ENCODE measurements at regions not wholly inside any gene's neighbourhood (a gene's known extent, or its start where the extent isn't known, plus 50 kb on each side); places are given as distances from the start of the nearest gene placed in this dataset.

DNA sequence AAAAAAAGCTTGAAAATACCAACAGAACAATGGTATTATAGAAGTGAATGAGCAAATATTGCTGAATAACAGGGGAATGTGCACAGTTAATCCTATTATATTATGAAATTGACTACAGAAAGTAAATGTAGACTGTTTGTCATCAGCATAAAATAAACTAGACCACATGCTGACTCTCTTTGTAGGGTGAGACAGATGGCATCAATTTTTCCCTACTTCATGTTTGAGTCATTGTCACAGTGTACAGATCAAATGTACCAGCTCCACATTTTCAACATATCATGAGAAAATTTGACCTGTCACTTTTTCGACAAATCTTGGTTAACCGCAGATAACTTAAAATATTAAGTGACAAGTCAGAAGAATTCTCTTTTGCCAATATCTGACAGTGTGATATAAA is 421.0 kb downstream of the RPL10L start:
- CTCF ChIA-PET: interaction anchor here (0.7 kb wide), 1 partner anchor 328 kb away, joined by 3 read pairs; no protein-coding TSS in a partner anchor
- TF ChIP-seq IKZF3 (tag by site-specific recombination; IDR thresholded peaks at IDR 0.05) (no peak), ZNF202 (tag by site-specific recombination; IDR thresholded peaks at IDR 0.05; ENCODE audit: borderline replicate concordance) (no peak), ZNF248 (tag by site-specific recombination; IDR thresholded peaks at IDR 0.05) (no peak), ZNF114 (tag by site-specific recombination; IDR thresholded peaks at IDR 0.05) (no peak), ZNF843 (tag by site-specific recombination; IDR thresholded peaks at IDR 0.05) (no peak), ZNF426 (tag by site-specific recombination; IDR thresholded peaks at IDR 0.05) (no peak), ZFHX2 (tag by site-specific recombination; conservative IDR thresholded peaks at IDR 0.05) (no peak), ZNF629 (tag by site-specific recombination; IDR thresholded peaks at IDR 0.05) (no peak), ZNF274 (IDR thresholded peaks at IDR 0.05; ENCODE audit: low read length) (no peak), ZNF274 (tag by site-specific recombination; IDR thresholded peaks at IDR 0.05; ENCODE audit: borderline replicate concordance) (no peak), ZNF404 (tag by site-specific recombination; IDR thresholded peaks at IDR 0.05) (no peak), SP7 (tag by site-specific recombination; IDR thresholded peaks at IDR 0.05) (no peak), ZNF140 (tag by site-specific recombination; IDR thresholded peaks at IDR 0.05) (no peak), ZNF302 (tag by site-specific recombination; IDR thresholded peaks at IDR 0.05; ENCODE audit: low read depth) (no peak), ZNF621 (tag by site-specific recombination; IDR thresholded peaks at IDR 0.05) (no peak)
- TF ChIP-seq, protein P1, sequence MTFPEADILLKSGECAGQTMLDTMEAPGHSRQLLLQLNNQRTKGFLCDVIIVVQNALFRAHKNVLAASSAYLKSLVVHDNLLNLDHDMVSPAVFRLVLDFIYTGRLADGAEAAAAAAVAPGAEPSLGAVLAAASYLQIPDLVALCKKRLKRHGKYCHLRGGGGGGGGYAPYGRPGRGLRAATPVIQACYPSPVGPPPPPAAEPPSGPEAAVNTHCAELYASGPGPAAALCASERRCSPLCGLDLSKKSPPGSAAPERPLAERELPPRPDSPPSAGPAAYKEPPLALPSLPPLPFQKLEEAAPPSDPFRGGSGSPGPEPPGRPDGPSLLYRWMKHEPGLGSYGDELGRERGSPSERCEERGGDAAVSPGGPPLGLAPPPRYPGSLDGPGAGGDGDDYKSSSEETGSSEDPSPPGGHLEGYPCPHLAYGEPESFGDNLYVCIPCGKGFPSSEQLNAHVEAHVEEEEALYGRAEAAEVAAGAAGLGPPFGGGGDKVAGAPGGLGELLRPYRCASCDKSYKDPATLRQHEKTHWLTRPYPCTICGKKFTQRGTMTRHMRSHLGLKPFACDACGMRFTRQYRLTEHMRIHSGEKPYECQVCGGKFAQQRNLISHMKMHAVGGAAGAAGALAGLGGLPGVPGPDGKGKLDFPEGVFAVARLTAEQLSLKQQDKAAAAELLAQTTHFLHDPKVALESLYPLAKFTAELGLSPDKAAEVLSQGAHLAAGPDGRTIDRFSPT (tag by site-specific recombination; IDR thresholded peaks at IDR 0.05): no peak
- TF ChIP-seq, protein P2, sequence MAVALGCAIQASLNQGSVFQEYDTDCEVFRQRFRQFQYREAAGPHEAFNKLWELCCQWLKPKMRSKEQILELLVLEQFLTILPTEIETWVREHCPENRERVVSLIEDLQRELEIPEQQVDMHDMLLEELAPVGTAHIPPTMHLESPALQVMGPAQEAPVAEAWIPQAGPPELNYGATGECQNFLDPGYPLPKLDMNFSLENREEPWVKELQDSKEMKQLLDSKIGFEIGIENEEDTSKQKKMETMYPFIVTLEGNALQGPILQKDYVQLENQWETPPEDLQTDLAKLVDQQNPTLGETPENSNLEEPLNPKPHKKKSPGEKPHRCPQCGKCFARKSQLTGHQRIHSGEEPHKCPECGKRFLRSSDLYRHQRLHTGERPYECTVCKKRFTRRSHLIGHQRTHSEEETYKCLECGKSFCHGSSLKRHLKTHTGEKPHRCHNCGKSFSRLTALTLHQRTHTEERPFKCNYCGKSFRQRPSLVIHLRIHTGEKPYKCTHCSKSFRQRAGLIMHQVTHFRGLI (tag by site-specific recombination; IDR thresholded peaks at IDR 0.05): no peak
- TF ChIP-seq, protein P3, sequence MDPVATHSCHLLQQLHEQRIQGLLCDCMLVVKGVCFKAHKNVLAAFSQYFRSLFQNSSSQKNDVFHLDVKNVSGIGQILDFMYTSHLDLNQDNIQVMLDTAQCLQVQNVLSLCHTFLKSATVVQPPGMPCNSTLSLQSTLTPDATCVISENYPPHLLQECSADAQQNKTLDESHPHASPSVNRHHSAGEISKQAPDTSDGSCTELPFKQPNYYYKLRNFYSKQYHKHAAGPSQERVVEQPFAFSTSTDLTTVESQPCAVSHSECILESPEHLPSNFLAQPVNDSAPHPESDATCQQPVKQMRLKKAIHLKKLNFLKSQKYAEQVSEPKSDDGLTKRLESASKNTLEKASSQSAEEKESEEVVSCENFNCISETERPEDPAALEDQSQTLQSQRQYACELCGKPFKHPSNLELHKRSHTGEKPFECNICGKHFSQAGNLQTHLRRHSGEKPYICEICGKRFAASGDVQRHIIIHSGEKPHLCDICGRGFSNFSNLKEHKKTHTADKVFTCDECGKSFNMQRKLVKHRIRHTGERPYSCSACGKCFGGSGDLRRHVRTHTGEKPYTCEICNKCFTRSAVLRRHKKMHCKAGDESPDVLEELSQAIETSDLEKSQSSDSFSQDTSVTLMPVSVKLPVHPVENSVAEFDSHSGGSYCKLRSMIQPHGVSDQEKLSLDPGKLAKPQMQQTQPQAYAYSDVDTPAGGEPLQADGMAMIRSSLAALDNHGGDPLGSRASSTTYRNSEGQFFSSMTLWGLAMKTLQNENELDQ (tag by site-specific recombination; IDR thresholded peaks at IDR 0.05; ENCODE audit: low read depth): no peak
- POLR2A ChIA-PET: no interaction called here

DNA sequence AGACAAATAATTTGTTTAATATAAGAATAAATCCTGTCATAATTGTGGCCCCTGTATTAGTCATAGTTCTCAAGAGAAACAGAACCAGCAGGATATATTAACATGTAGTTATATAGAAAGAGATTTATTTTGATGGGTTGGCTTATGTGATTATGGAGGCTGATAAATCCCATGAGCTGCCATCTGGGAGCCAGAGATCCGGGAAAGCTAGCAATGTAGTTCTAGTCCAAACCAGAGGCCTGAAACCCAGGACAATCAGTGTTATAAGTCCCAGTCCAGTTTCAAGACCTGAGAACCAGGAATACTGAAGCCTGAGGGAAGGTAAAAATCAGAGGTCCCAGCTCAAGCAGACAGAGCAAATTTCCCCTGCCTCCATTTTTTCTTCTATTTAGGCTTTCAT is 435.8 kb downstream of the RPL10L start:
- TF ChIP-seq ZNF701 (tag by site-specific recombination; IDR thresholded peaks at IDR 0.05) (no peak), ZNF571 (tag by site-specific recombination; IDR thresholded peaks at IDR 0.05) (no peak), ZIC2 (tag by site-specific recombination; IDR thresholded peaks at IDR 0.05) (no peak), ZNF664 (tag by site-specific recombination; IDR thresholded peaks at IDR 0.05) (no peak)
- Histone ChIP-seq H3K27ac (ENCODE audit: extremely low read depth, low read depth, low read length) (no peak overlapping the region), H3K4me3 (ENCODE audit: low read depth, low read length) (no peak overlapping the region), H3K4me1 (ENCODE audit: control insufficient read depth, insufficient read depth, low read length) (no peaks in the 10 kb centered on the region), H3K36me3 (ENCODE audit: control insufficient read depth in 2 of 2, insufficient read depth in 1 of 2, low read length in 2 of 2) (no peaks in the 10 kb centered on the region), H3K9me3 (ENCODE audit: control insufficient read depth, insufficient read depth, low read depth, low read length) (no peaks in the 10 kb centered on the region)
- CTCF ChIA-PET: no interaction called here
- POLR2A ChIA-PET: no interaction called here

More for the DNA sequence above, 421.0 kb downstream of the RPL10L start:
- no peak overlapping the region for H3K27ac ChIP-seq (ENCODE audit: extremely low read depth, low read depth, low read length)
- no peak overlapping the region for H3K4me3 ChIP-seq (ENCODE audit: low read depth, low read length)
- H3K4me1 ChIP-seq (ENCODE audit: control insufficient read depth, insufficient read depth, low read length): no peaks in the 10 kb centered on the region
- no peaks in the 10 kb centered on the region for H3K9me3 ChIP-seq (ENCODE audit: control insufficient read depth, insufficient read depth, low read depth, low read length)
- no peaks in the 10 kb centered on the region for H3K36me3 ChIP-seq (ENCODE audit: control insufficient read depth in 2 of 2, insufficient read depth in 1 of 2, low read length in 2 of 2)
